ENCODE measurements at regions not wholly inside any gene's neighbourhood (a gene's known extent, or its start where the extent isn't known, plus 50 kb on each side); places are given as distances from the start of the nearest gene placed in this dataset.

GRCh38 chr18:23314672-23315071, 138.4 kb upstream of the RIOK3 start:
- TF ChIP-seq CTCF (IDR thresholded peaks at IDR 0.05), result no peak
- no peak for TF ChIP-seq POLR2A (IDR thresholded peaks at IDR 0.05)
